H9 (cell line): ENCODE measurements at regions not wholly inside any gene's neighbourhood (a gene's known extent, or its start where the extent isn't known, plus 50 kb on each side); places are given as distances from the start of the nearest gene placed in this dataset.

Experiments
- DNase-seq: peaks from one replicate; pipeline ENCODE4 v3.0.0-alpha.2; 2017
- H2AFZ ChIP-seq: one replicate; pipeline ENCODE4 v1.6.1; 2013; ENCODE audit warnings: mild to moderate bottlenecking, low read length, control low read depth, moderate library complexity
- H2AK5ac ChIP-seq: 2 replicates; pipeline ENCODE4 v1.6.1; 2013; ENCODE audit warnings: low read length, control low read depth, mixed read lengths; ENCODE audit not compliant: insufficient read length
- H2BK120ac ChIP-seq: one replicate; pipeline ENCODE4 v1.6.1; 2013; ENCODE audit warnings: low read depth, mild to moderate bottlenecking, low read length, control low read depth, inconsistent platforms; ENCODE audit not compliant: poor library complexity, severe bottlenecking
- H2BK12ac ChIP-seq: 2 replicates; pipeline ENCODE4 v1.6.1; 2013; ENCODE audit warnings: low read length, control low read depth, mixed read lengths, low read depth; ENCODE audit not compliant: insufficient read length
- H2BK15ac ChIP-seq: 2 replicates; pipeline ENCODE4 v1.6.1; 2013; ENCODE audit warnings: low read depth, low read length, control low read depth
- H2BK20ac ChIP-seq: one replicate; pipeline ENCODE4 v1.6.1; 2013; ENCODE audit warnings: low read depth, mild to moderate bottlenecking, low read length, control low read depth, inconsistent platforms; ENCODE audit not compliant: poor library complexity, severe bottlenecking
- H2BK5ac ChIP-seq: 2 replicates; pipeline ENCODE4 v1.6.1; 2013; ENCODE audit warnings: low read length, control low read depth, mixed read lengths; ENCODE audit not compliant: insufficient read length
- H3K14ac ChIP-seq: 2 replicates; pipeline ENCODE4 v1.6.1; 2013; ENCODE audit warnings: low read length, control low read depth; ENCODE audit not compliant: insufficient read depth
- H3K18ac ChIP-seq: 2 replicates; pipeline ENCODE4 v1.6.1; 2013; ENCODE audit warnings: low read depth, mild to moderate bottlenecking, mixed read lengths, low read length, control low read depth; ENCODE audit not compliant: insufficient read length
- H3K23ac ChIP-seq: 2 replicates; pipeline ENCODE4 v1.6.1; 2013; ENCODE audit warnings: low read length, control low read depth, mixed read lengths, low read depth; ENCODE audit not compliant: insufficient read length
- H3K23me2 ChIP-seq: 2 replicates; pipeline ENCODE4 v1.6.1; 2013; ENCODE audit warnings: low read depth, mild to moderate bottlenecking, mixed read lengths, low read length, control low read depth; ENCODE audit not compliant: insufficient read length, poor library complexity, severe bottlenecking
- H3K27ac ChIP-seq: 2 replicates; pipeline ENCODE4 v1.5.1; 2013; ENCODE audit warnings: low read length, control low read depth, mixed read lengths, low read depth; ENCODE audit not compliant: insufficient read length
- H3K27me3 ChIP-seq: 2 replicates; pipeline ENCODE4 v1.6.1; 2013; ENCODE audit warnings: low read length, control low read depth, inconsistent platforms; ENCODE audit not compliant: insufficient read depth
- H3K4ac ChIP-seq: 2 replicates; pipeline ENCODE4 v1.6.1; 2013; ENCODE audit warnings: low read depth, mild to moderate bottlenecking, control low read depth, inconsistent platforms, low read length, moderate library complexity
- H3K4me1 ChIP-seq: 2 replicates; pipeline ENCODE4 v1.6.1; 2013; ENCODE audit warnings: low read length, control low read depth, inconsistent platforms; ENCODE audit not compliant: insufficient read depth
- H3K4me2 ChIP-seq: 2 replicates; pipeline ENCODE4 v1.6.1; 2013; ENCODE audit warnings: low read length, control low read depth, mixed read lengths; ENCODE audit not compliant: insufficient read length, insufficient read depth
- H3K56ac ChIP-seq: 2 replicates; pipeline ENCODE4 v1.6.1; 2013; ENCODE audit warnings: low read depth, mild to moderate bottlenecking, mixed read lengths, low read length, control low read depth; ENCODE audit not compliant: insufficient read length
- H3K79me1 ChIP-seq: 2 replicates; pipeline ENCODE4 v1.6.1; 2013; ENCODE audit warnings: low read depth, mild to moderate bottlenecking, moderate library complexity, low read length, control low read depth, inconsistent platforms; ENCODE audit not compliant: insufficient read depth, poor library complexity, severe bottlenecking
- H3K79me2 ChIP-seq: 2 replicates; pipeline ENCODE4 v1.6.1; 2013; ENCODE audit warnings: low read length, control low read depth, inconsistent platforms; ENCODE audit not compliant: insufficient read depth
- H3K9ac ChIP-seq: 2 replicates; pipeline ENCODE4 v1.6.1; 2013; ENCODE audit warnings: low read length, control low read depth, mixed read lengths; ENCODE audit not compliant: insufficient read length; ENCODE audit errors: extremely low read depth
- H3K9me3 ChIP-seq: one replicate; pipeline ENCODE4 v1.6.1; 2013; ENCODE audit warnings: low read depth, low read length, inconsistent platforms; ENCODE audit not compliant: control insufficient read depth
- H3T11ph ChIP-seq: one replicate; pipeline ENCODE4 v1.6.1; 2013; ENCODE audit warnings: mild to moderate bottlenecking, low read length, control low read depth, inconsistent platforms
- H4K20me1 ChIP-seq: one replicate; pipeline ENCODE4 v1.6.1; 2013; ENCODE audit not compliant: control insufficient read depth, insufficient read length, insufficient read depth
- H4K5ac ChIP-seq: 2 replicates; pipeline ENCODE4 v1.6.1; 2013; ENCODE audit warnings: low read depth, mild to moderate bottlenecking, mixed read lengths, low read length, control low read depth; ENCODE audit not compliant: insufficient read length
- H4K8ac ChIP-seq: replicated peaks from 2 replicates; pipeline ENCODE4 v1.6.1; 2013; ENCODE audit warnings: low read length, control low read depth, mixed read lengths, low read depth; ENCODE audit not compliant: insufficient read length
- H4K91ac ChIP-seq: 2 replicates; pipeline ENCODE4 v1.6.1; 2013; ENCODE audit warnings: low read depth, mild to moderate bottlenecking, moderate library complexity, mixed read lengths, low read length, control low read depth; ENCODE audit not compliant: insufficient read length
- H3K27ac Mint-ChIP-seq, 3 experiments: 2 replicates in 2 of 3; 3 replicates in 1 of 3; pipeline ENCODE4 v1.8.0; 2020 to 2021; ENCODE audit warnings: mixed read lengths in 3 of 3, mild to moderate bottlenecking in 1 of 3, moderate library complexity in 1 of 3
- H3K27me3 Mint-ChIP-seq: 2 replicates; pipeline ENCODE4 v1.8.0; 2021; ENCODE audit warnings: low read depth, mild to moderate bottlenecking, moderate library complexity, mixed read lengths
- H3K36me3 Mint-ChIP-seq, 3 experiments: 2 replicates in 2 of 3; 3 replicates in 1 of 3; pipeline ENCODE4 v1.8.0; 2020 to 2021; ENCODE audit warnings: low read depth in 3 of 3, mixed read lengths in 3 of 3; ENCODE audit not compliant: insufficient read depth in 1 of 3
- H3K4me1 Mint-ChIP-seq, 2 experiments: 2 replicates each; pipeline ENCODE4 v1.8.0; 2020; ENCODE audit warnings: mixed read lengths in 2 of 2
- H3K4me3 Mint-ChIP-seq, 2 experiments: 2 replicates in 1 of 2; 3 replicates in 1 of 2; pipeline ENCODE4 v1.8.0; 2020 to 2021; ENCODE audit warnings: mild to moderate bottlenecking in 2 of 2, mixed read lengths in 2 of 2, moderate library complexity in 1 of 2
- H3K9me3 Mint-ChIP-seq, 2 experiments: 2 replicates in 1 of 2; 3 replicates in 1 of 2; pipeline ENCODE4 v1.8.0; 2020; ENCODE audit warnings: mild to moderate bottlenecking in 2 of 2, mixed read lengths in 2 of 2, moderate library complexity in 1 of 2
- WGBS: extraction: QIAGEN DNeasy Blood & Tissue Kit; methylation state at CpG from one replicate; pipeline ENCODE4 v1.1.7; 2013; ENCODE audit warnings: missing lambda C conversion rate, low lambda C conversion rate, mixed read lengths; ENCODE audit not compliant: insufficient read length; ENCODE audit errors: extremely low coverage; 5-methylcytosine and 5-hydroxymethylcytosine counted together
- TF ChIP-seq, protein P1 (sequence below): fragments of 200-600 bp; sonication (generic); conservative IDR thresholded peaks from 3 replicates; pipeline ENCODE4 v1.8.0; 2021; ENCODE audit warnings: antibody characterized with exemption, mild to moderate bottlenecking

DNA sequence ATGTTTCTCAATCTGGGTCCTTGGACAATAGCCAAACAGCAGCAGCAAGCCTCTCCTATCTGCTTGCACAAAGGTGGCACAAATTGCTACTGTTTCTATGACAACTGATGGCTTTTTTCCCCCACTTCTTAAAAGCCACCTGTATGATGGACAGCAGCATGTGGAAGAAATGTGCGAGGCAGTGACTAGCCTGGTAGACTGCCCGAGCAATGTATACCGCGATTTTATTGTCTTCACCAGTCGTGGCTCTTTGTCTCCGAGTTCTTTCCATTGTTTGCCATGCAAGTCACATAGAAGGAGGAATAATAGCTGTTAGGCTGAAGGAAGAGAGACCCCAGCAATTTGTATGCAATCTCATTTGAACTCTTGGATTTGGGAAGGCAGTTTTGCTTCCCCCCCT, 79.4 kb downstream of the S1PR1 start:
- no peak overlapping the region for H3K4me2 ChIP-seq
- no peaks in the 10 kb centered on the region for H3K79me1 ChIP-seq
- H3K23me2 ChIP-seq: no peaks in the 10 kb centered on the region
- H3K27me3 ChIP-seq: no peaks in the 10 kb centered on the region
- H3K4ac ChIP-seq: no peak overlapping the region
- no peaks in the 10 kb centered on the region for H3K9me3 ChIP-seq
- H2BK5ac ChIP-seq: no peak overlapping the region
- no peaks in the 10 kb centered on the region for H4K20me1 ChIP-seq
- no peak overlapping the region for H3K4me3 Mint-ChIP-seq
- H3K79me2 ChIP-seq: no peaks in the 10 kb centered on the region
- no peak overlapping the region for H3K18ac ChIP-seq
- no peak overlapping the region for H2BK120ac ChIP-seq
- H3K23ac ChIP-seq: no peak overlapping the region
- no peak for DNase-seq
- no peak overlapping the region for H4K8ac ChIP-seq
- no peak overlapping the region for H2BK15ac ChIP-seq
- H3T11ph ChIP-seq: no peak overlapping the region
- H2BK20ac ChIP-seq: no peak overlapping the region
- H3K27ac Mint-ChIP-seq: no peak overlapping the region
- no peak overlapping the region for H4K5ac ChIP-seq
- H4K91ac ChIP-seq: no peak overlapping the region
- no peak overlapping the region for H2AK5ac ChIP-seq
- H3K9me3 Mint-ChIP-seq: no peaks in the 10 kb centered on the region
- peaks cover 3 to 7% of the 10 kb centered on the region in 2 experiments; a peak in 3 of 4 replicates for H3K4me1 Mint-ChIP-seq
- H3K27me3 Mint-ChIP-seq: peaks cover 19% of the 10 kb centered on the region
- no peak overlapping the region for H2AFZ ChIP-seq
- no peak overlapping the region for H3K14ac ChIP-seq
- H3K27ac ChIP-seq: no peak overlapping the region
- WGBS: no CpG with 5 or more reads among the region's 6 CpGs
- no peaks in the 10 kb centered on the region for H3K36me3 Mint-ChIP-seq
- no peaks in the 10 kb centered on the region for H3K4me1 ChIP-seq
- TF ChIP-seq, protein P1, sequence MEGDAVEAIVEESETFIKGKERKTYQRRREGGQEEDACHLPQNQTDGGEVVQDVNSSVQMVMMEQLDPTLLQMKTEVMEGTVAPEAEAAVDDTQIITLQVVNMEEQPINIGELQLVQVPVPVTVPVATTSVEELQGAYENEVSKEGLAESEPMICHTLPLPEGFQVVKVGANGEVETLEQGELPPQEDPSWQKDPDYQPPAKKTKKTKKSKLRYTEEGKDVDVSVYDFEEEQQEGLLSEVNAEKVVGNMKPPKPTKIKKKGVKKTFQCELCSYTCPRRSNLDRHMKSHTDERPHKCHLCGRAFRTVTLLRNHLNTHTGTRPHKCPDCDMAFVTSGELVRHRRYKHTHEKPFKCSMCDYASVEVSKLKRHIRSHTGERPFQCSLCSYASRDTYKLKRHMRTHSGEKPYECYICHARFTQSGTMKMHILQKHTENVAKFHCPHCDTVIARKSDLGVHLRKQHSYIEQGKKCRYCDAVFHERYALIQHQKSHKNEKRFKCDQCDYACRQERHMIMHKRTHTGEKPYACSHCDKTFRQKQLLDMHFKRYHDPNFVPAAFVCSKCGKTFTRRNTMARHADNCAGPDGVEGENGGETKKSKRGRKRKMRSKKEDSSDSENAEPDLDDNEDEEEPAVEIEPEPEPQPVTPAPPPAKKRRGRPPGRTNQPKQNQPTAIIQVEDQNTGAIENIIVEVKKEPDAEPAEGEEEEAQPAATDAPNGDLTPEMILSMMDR: no peak
- no peak overlapping the region for H3K9ac ChIP-seq
- no peak overlapping the region for H3K56ac ChIP-seq
- H2BK12ac ChIP-seq: no peak overlapping the region
